Activated T-cell treated with anti-CD3 and anti-CD28 coated beads for 1 hour (primary cell): ENCODE measurements at regions not wholly inside any gene's neighbourhood (a gene's known extent, or its start where the extent isn't known, plus 50 kb on each side); places are given as distances from the start of the nearest gene placed in this dataset.
"Not testable (repeated sequence)": the region's sequence is repeated elsewhere in the genome, so short reads cannot be mapped to it uniquely, and the experiment has no call there.

ENCODE experiments used
- DNase-seq: peaks from one replicate; pipeline ENCODE4 v3.0.0-alpha.2; 2020; ENCODE audit warnings: low read depth

DNA sequence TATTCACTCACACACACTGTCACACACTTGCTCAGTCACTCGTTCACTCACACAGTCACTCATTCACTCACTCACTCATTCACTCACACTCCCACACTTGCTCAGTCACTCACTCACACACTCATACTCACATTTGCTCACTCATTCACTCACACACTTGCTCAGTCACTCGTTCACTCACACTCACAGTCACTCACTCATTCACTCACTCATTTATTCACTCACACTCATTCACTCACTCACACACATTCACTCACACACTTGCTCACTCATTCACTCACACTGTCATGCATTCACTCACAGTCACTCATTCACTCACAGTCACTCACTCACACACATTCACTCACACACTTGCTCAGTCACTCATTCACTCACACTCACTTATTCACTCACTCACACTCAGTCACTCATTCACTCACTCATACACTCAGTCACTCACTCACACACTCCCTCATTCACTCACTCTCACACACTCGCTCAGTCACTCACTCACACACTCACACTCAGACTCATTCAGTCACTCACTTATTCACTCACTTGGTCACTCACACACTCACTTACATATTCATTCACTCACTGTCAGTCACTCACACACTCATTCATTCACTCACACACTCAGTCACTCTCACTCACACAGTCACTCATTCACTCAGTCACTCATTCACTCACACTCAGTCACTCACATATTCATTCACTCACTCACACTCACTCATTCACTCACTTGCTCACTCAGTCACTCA, 167.0 kb upstream of the C1orf174 start:
- no peak for DNase-seq

DNA sequence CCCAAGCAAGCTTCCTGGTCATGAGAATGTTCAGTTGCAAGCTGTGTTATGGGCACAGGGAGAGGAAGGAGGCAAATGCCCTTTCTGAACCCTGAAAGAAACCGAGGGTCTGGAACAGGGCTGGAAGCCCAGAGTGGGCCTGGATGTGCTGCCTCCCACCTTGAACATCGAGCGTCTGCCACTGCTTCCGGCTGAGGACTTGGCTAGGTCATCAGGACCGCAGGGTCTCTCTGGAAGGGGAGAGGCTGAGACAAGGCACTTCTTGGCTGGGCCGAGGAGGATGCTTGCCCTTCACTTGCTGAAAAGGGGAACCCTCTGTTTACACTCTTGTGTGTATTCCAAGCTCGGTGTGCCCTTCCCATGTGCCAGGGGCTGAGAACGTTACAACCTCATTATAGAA, 168.0 kb upstream of the C1orf174 start:
- no peak for DNase-seq

DNA sequence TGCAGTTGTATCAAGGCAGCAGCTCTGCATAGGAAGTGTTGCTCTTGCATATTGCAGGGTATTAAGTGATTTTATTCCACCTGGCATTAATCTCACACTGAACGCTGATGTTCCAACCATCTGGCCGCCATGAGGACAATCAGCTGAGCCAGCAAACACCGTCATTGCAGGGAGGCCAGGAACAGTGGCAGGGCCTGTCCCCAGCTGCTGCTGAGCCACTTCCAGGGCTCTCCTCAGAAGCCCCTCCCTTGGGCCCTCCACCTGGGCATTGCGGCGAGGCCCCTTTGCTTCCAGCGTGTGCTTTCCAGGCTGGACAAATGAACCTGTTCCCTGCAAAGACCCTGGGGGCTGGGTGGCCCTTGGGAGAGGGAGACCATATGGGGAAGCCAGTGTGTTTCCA, 171.6 kb upstream of the C1orf174 start:
- DNase-seq, result no peak

- no peak for DNase-seq
These were observed 172.5 kb upstream of the C1orf174 start for GRCh38 chr1:4072481-4073153.

DNA sequence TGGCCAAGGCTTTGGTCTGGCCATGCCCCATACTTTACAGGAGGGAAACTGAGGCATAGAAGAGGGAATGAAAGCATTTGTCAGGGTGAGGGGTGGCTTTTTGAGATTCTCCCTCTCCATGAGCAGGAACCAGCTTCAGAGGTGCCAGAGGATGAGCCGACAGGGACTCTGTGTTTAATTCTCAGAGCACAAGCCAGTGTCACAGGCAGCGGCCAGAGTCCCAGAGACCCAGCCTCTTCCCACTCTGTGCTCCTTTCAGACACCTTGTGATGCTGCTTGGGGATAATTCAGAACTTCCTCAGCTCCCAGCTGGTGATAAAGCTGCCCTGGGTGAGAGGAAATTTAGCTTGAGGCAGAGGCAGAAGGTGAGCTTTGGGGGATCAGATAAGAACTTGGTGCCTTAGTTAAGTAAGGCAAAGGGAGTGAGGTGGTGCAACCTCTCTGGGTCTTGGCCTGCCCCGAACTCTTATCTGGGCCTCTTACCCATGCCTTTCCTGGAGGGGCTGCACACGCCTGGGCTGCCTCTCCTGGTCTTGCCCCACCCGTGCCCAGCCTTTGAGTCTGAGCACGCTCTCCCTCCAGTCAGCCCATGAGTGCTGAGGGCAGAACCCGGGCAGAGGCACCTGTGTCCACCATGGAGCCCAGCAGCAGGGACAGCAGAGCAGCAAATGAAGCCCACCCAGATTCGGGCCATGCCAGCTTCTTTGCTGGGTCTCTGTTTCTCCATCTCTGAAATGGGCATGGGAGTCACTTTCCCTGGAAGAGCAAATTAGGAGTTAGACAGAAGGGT, 175.6 kb upstream of the C1orf174 start:
- no peak for DNase-seq

GRCh38 chr1:4076346-4076745, 176.3 kb upstream of the C1orf174 start:
- DNase-seq, result no peak

DNA sequence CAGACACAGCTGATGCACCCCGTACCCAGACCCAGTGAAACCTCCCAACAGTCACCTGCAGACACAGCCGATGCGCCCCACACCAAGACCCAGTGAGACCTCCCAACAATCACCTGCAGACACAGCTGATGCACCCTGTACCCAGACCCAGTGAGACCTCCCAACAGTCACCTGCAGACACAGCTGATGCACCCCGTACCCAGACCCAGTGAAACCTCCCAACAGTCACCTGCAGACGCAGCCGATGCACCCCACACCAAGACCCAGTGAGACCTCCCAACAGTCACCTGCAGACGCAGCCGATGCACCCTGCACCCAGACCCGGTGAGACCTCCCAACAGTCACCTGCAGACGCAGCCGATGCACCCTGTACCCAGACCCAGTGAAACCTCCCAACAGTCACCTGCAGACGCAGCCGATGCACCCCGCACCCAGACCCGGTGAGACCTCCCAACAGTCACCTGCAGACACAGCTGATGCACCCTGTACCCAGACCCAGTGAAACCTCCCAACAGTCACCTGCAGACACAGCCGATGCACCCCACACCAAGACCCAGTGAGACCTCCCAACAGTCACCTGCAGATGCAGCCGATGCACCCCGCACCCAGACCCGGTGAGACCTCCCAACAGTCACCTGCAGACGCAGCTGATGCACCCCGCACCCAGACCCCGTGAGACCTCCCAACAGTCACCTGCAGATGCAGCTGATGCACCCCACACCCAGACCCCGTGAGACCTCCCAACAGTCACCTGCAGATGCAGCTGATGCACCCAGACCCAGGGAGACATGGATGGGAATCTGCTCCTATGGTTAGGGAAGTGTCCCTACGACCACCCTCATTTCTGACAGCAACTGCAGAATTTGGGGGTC, 178.3 kb upstream of the C1orf174 start:
- DNase-seq, result not testable (repeated sequence)

- DNase-seq, result no peak
These were observed 179.7 kb upstream of the C1orf174 start for GRCh38 chr1:4079815-4080214.

DNA sequence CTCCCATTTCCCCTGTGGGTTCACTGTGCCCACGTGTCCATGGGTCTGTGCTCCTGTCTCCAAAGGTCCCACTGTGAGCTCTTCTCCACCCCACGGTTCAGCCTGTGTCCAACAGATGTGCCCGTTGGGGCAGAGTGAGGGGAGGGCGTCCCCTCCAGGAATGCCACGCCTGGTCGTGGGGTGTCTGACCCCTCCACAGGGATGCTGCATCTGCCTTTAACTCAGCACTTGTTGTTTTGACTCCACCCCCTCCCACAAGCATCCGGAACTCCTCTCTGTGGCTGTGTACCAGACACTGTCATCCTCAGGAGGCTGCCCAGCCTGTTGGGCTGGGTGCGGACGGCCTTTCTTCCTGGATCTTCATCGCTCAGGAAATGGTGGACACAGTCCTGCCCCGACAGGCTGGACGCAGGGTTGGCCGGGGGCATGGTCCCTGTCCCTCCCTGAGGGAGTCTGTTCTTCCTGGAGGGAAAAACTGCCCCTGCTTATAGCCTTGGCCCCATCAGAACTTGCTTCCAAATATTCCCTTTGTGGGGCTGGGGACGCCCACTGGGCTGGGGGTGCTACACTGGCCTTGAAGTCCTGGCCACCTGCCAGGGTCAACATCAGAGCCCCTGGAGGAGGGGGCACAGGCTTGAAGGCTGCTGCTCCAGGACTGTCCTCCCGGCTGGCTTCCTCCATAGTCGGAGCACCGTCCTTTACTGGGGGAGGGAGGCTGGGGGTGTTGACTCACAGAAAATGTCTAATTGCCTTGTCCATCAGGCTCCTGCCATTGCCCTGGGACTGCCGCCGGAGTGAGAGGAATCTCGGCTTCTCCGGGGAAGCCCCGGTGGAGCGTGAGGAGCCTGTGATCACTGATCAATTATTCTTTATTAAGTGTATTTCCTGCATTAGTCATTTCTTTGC, 182.0 kb upstream of the C1orf174 start:
- DNase-seq, result no peak

DNA sequence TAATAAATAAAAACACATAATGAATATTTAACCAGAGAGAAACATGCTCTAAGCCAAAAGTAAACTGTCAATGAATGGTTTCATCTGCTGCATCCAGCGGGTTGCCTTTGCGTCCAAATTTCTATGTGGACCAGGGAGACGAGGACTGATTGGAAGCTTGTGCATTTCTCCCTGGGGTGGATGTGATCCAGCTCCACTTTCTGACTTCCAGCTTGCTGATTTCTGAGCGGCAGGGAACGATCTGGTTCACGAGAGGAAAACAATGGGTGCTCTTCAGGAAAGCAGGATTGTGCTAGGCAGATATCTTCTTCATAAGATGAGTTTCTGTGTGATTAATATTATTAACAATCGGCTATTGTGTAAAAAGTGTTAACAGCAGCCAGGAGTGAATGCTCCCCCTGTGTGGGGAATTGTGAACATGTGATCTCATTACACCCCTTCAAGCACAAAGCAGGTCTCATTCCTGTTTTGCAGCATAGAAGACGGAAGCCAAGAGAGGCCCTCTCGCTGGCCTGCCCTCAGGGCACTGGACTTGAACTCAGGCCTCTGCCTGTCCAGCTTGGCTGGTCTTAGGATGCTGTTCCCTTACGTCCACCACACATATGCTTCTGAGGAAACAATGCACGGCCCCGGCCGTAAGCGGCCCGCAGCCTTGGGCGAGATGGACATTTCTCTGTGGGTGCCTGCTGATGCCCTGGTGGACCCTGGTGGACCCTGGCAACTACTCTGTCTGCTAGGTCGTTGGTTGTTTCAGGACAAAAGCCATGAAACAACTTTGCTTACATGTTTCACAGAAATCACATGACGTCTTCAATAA, 183.4 kb upstream of the C1orf174 start:
- DNase-seq, result no peak

DNA sequence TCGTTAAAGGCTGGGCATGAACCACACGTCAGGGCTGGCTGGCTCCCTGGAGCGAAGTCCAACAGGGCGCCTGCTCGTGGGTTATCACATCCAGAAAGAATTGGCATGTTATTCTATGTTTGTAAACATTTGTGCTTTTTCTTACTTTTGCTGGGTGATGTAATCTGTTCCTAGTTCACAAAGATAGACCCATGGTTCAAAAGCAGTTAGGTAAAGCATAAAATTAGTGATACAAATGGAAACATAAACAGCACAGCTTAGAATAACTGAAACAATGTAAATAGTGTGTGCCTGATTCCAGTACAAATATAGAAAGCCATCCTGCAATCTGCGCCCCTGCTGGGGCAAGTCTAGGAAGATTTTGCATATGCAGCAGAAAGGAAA, 184.0 kb upstream of the C1orf174 start:
- DNase-seq, result no peak

- no peak for DNase-seq
These were observed 184.4 kb upstream of the C1orf174 start for GRCh38 chr1:4084446-4084845.

DNA sequence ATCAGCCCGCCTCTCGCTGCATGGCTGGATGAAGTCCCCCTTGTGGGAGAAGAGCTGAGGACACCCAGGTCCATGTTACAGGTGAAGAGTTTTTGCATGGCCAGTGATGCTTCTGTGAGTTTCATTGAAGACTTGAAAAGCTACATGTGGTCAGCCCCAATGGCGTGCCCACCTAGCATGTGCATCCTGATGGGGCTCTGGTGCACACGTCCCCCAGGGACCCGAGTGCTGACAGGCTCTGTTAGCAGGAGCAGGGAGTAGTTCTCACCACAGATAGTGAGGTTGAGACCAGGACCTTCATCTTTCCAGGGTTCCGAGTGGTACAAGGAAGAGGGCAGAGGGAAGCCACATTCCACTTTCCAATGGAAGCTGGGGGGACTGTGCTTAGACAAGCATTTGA, 184.8 kb upstream of the C1orf174 start:
- DNase-seq, result no peak

DNA sequence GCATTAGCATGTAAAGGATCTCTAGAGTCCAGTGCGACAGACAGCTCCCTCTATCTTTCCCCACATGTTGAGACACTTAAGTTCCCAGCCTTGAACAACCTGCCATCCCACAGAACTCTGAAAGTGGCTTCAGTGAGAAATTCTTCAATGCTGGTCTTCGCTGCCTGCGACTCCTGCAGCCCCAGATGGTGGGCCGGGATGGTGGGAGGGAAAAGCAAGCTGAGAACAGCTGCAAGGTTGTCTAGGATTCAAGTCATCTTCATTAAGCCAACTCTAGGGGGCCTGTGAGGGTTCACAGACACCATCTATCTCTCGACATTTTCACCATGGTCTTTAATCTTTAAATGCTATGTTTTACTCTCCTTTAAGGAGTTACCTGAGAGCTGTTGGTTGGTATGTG, 185.5 kb upstream of the C1orf174 start:
- DNase-seq, result no peak

DNA sequence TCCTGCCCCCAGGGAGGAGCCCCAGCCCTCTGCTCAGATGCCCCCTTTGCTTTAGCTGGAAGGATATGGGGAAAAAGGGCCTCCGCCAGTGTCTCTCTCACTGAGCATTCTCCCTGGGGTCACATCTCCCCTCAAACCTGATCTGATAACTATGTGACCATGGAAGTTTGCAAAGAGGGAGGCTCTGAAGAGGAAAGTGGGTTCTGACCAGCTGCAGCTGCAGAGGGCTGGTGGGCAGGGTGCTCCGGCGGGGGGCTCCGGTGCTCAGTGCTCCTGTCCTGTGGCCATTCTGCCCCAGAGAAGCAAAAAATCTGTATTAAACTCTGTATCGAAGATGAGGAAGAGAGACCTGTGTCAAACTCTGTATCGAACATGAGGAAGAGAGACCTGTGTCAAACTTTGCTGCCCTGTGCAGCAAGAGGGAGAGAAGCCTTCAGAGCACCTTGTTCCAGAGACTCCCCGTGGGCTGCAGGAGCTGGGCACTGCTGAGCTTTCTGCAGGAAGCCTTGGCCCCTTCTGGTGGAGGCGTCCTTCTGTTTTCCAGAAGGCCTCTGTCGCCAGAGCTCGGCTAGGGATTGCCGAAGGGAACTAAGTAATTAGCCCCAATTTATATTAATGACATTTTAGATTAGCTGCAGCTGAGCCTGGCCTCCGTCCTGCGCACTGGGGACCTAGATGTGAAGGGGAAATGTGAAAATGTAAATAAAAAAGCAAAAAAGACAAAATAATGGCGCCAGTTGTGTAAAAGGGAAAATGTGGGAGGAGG, 186.2 kb upstream of the C1orf174 start:
- no peak for DNase-seq

DNA sequence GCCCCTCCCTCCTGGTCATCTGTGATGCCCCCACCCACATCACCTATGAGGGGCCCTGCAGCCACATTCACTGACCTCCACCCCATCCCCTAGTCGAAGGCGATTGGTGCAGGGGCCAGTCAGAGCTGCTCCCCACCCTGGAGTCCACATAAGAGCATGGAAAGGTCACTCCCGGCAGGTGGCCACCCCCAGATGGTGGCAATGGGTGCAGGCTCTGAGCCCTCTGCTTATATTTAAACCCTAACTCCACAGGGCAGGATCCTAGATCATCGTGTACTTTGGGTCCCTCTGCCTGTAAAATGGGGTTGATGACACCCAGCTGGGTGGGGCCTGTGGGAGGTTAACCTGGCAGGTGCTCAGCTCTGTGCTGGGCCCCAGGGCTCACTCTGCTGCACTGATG, 186.8 kb upstream of the C1orf174 start:
- DNase-seq, result no peak

DNA sequence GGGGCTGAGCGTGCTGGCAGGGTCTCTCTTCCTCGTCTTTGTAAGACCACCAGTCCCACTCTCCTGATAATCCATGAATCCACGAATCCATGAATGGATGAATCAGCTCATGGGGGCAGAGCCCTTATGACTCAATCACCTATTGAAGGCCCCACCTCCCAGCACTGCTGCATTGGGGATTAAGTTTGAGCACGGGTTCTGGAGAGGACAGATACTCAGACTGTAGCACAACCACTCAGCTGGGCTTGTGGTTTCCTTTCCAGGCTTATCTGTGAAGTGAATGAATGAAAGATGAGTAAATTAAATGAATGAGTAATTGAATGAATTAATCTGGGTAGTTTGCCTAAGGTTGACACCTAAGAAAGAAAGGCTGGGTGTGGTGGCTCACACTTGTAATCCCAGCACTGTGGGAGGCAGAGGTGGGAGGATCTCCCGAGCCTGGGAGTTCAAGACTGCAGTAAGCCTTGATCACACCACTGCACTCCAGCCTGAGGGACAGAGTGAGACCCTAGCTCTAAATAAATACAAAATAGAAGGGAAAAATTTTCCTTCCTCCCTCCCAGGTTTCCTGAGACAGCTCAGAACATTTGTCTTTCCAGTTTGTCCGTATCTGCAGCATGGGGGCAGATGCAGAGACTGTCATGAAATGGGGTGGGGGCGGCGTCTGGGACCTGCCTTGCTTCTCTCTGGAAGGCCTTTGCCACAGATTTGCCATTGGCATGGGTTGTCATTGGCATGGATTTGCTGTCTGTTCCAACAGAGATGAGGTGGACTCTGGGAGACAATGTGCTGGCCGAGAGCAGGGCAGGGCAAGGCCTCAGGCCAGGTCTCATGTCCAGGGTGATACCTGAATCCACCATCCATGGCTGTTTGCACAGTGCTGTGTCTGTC, 187.7 kb upstream of the C1orf174 start:
- no peak for DNase-seq

DNA sequence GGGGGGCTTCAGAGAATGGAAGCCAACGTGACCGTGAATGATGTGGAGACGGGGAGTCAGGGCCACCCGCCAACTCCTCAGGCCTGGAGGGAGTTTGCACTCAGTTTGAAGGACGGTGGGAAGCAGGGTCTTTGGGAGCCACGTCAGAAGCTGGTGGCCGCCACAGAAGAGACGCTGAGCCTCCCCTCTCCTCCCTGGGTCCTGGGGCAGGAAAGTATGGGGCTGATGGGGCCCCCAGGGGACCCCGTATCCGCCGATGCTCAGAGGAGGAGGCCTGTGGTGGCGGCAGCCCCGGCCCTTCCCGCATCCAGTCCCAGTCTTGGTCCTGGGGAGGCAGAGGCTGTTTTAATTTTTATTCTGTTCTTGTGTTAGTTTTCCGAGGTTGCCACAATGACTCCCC, 188.6 kb upstream of the C1orf174 start:
- no peak for DNase-seq
